Hepatocyte (in vitro differentiated cells): ENCODE measurements at regions not wholly inside any gene's neighbourhood (a gene's known extent, or its start where the extent isn't known, plus 50 kb on each side); places are given as distances from the start of the nearest gene placed in this dataset.

Experiments used
- CTCF ChIP-seq: fragments of 200-600 bp; sonication (generic); IDR thresholded peaks from 2 replicates; pipeline ENCODE4 v1.5.1; 2016; ENCODE audit warnings: antibody characterized with exemption, mild to moderate bottlenecking; ENCODE audit not compliant: poor library complexity
- EZH2 ChIP-seq: fragments of 200-600 bp; sonication (generic); IDR thresholded peaks from 2 replicates; pipeline ENCODE4 v1.6.1; 2016; ENCODE audit warnings: antibody characterized with exemption, mild to moderate bottlenecking, borderline replicate concordance
- EZH2phosphoT487 ChIP-seq: fragments of 200-600 bp; sonication (generic); IDR thresholded peaks from one replicate; pipeline ENCODE4 v1.6.1; 2018; ENCODE audit warnings: antibody characterized with exemption, mild to moderate bottlenecking, low read depth, moderate library complexity; ENCODE audit not compliant: unreplicated experiment, severe bottlenecking

GRCh38 chr12:98402671-98403070 lies 112.7 kb upstream of the TMPO start:
- TF ChIP-seq CTCF (no peak), EZH2 (no peak), EZH2phosphoT487 (no peak)
